GM21390 (cell line): ENCODE measurements at regions not wholly inside any gene's neighbourhood (a gene's known extent, or its start where the extent isn't known, plus 50 kb on each side); places are given as distances from the start of the nearest gene placed in this dataset.
"Not testable (repeated sequence)": the region's sequence is repeated elsewhere in the genome, so short reads cannot be mapped to it uniquely, and the experiment has no call there.

ENCODE experiments used
- ATAC-seq: cut with Tn5 transposase; IDR thresholded peaks from one replicate; pipeline ENCODE4 v1.9.1; 2021; ENCODE audit not compliant: unreplicated experiment

DNA sequence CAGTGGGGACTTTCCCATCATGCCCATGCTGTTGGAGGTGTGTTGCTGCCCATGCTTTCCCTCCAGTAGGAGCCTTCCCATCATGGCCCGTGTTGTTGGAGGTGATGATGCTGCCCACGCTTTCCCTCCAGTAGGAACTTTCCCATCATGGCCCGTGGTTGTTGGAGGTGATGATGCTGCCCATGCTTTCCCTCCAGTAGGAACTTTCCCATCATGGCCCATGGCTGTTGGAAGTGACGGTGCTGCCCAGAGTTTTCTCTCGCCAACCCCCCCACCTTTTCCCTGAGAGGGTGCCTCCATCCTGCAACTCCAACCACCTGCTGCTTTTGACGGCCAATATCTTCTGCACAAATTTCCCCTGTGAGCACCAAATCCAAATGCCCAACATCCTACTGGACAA is 205.7 kb downstream of the TOMM20 start:
- no peak for ATAC-seq

DNA sequence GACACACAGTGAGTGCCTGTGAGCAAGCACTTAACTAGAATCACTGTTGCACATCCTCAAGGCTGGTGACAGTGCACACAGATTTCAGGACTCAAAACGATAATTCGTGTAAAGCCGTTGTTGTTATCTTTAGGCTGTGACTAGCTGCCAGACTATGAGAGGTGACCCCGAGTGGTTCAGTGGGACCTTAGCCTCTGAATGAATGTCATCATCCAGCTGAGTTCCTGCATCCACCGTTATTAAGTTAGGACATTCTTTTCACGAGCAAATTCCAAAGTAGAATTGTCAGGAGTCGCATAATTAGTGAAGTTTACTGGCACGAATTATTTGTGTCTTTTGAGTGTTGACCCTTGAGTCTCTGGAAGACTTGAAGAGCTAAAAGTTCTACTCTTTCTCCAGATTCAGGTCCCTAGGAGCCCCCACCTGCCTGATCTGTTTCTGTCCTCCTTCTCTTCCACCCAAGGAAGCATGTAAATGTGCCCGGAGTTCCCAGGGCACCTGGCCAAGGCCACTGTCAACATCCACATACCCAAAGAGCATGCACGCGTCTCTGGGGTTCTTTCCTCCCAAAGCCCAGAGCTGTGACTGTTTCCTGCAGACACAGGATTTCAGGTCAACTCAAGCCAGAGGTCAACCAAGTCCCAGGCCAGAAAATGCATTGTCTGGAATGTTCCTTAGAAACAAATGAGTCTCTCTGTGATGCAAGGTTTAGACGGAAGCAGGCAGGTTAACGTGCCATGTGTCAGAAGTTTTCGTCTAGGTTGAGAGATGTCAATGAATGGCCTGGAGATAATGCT is 207.2 kb downstream of the TOMM20 start:
- no peak for ATAC-seq

DNA sequence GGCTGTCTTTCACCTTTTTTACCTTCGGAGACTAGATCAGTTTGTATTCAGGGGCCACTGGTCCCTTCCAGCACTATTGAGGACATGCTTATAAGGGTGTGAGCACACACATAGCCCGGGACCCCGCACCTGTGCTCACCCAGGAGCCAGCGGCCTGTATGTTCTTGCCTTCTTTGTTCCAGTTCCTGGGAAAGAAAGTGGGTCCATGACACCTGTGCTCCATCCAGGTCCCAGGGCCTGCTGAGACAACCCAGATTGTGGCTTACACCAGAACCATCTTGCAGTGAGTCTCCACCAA is 207.8 kb downstream of the TOMM20 start:
- ATAC-seq = no peak

- ATAC-seq = no peak
Observed at GRCh38 chr1:234920136-234920842, 208.3 kb downstream of the TOMM20 start.

DNA sequence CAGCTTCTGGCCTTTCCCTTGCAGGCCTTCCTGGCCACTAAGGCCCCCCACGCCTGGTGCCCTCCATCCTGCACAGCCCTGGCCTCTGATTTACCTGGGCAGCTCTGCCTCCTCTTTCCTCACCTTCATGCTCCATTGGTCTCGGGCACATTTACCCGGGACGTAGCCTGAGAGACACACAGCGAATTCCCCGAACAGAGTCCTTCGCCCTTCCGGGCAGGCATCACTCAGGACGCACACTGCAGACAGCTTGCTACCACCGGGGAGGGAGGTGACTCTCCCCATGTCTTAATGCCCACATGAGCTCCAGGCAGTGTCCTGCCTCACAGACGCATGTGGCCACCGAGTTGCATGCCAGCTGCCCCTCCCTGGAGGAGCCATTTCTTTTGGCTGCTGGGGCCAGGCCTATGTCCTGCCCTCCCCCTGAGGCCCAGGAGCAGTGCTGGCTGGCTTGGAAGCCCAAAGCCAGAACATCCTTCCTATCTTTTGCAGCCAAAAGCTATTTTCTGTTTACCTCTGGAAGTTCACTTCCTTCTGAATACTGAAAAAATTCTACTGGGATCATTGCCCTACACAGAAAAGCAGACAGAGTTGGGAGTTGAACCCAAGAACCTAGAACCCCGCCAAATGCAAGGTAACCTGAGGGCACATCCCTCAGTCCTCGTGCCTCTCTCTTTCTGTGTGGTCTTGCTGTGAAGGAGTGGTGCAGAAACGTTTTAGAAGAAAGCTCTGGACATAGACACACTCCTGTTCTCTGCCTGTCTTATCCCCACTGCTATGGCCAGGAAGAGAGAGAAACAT is 209.5 kb downstream of the TOMM20 start:
- no peak for ATAC-seq

GRCh38 chr1:234918181-234918841 is 210.3 kb downstream of the TOMM20 start:
- no peak for ATAC-seq

GRCh38 chr1:234917495-234918180 is 211.0 kb downstream of the TOMM20 start:
- no peak for ATAC-seq

GRCh38 chr1:234916840-234917239 is 211.8 kb downstream of the TOMM20 start:
- ATAC-seq = no peak

DNA sequence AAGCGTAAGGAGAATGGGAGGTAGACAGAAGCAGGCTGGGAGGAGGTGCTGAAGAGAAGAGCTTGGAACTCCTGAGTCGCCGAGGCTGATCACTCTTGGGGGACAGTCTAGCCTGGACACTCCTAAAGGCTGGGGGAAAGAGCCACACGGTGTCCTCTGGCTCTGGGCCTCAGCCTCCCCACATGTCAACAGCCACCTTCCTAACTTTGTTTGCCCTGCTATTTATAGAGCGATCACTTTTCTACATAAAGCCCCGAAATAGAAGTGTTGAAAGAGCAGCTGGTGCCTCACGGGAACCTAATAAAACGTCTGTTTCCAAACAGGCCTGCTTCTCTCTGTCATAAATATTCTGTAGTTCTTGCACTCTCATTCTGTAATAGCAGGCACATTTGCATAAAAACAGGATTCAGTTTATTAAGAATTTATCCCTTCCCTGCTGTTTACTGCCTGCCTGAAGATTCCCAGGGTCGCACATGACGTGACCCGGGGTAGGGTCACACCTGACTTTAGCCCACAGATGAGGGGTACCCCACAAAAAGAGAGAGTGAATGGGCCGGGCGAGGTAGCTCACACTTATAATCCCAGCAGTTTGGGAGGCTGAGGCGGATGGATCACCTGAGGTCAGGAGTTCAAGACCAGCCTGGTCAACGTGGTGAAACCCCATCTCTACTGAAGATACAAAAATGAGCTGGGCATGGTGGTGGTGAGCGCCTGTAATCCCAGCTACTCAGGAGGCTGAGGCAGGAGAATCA is 212.5 kb downstream of the TOMM20 start:
- no peak for ATAC-seq

- no peak for ATAC-seq
Observed at GRCh38 chr1:234914606-234915290, 213.9 kb downstream of the TOMM20 start.

GRCh38 chr1:234913771-234914170 is 214.9 kb downstream of the TOMM20 start:
- ATAC-seq = no peak

DNA sequence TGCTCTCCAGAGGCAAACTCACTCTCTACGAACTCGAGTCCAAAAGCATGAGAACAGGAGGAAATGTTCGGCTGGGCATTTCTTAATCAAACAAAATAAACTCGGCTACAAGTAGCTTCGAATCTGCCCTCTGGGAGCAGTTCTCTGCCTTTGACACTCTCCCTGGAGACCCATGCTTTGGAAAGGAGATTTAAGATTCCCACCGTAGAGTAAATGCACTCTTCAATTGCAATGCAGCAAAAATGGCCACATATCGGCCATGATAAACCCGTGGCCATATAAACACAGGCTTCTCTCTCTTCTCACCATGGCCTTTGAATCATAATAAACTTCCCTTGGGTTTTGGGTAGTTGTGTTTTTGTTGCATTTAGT is 215.4 kb downstream of the TOMM20 start:
- no peak for ATAC-seq

DNA sequence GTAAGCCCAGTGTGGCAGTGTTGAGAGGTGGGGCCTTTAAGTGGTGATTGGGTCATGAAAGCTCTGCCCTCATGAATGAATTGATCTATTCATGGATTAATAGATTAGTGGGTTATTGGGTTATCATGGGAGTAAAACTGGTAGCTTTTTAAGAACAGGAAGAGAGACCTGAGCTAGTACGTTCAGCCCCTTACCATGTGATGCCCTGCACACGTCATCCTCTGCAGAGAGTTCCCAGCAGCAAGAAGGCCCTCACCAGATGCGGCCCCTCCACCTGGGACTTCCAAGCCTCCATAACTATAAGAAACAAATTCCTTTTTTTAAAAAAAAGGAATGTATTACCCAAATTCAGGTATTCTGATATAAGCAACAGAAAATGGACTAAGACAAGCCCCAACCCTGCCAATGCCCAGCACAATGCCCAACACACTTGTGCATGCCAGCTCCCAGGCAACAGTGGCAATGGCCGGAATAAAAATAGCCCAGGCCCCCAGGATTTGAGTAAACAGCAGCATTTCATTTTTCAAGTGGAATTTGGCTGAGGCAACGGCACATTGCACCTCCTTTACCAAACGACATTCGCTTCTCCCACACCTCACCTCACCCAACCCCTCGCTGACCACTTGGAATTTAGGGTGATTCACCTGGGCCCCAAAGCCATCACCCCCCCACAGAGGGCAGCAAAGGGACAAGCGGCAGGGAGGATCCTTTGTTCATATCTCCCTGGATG is 215.9 kb downstream of the TOMM20 start:
- no peak for ATAC-seq

GRCh38 chr1:234911787-234912186 is 216.8 kb downstream of the TOMM20 start:
- ATAC-seq = no peak

- ATAC-seq = not testable (repeated sequence)
Observed at GRCh38 chr1:234911136-234911535, 217.5 kb downstream of the TOMM20 start.

DNA sequence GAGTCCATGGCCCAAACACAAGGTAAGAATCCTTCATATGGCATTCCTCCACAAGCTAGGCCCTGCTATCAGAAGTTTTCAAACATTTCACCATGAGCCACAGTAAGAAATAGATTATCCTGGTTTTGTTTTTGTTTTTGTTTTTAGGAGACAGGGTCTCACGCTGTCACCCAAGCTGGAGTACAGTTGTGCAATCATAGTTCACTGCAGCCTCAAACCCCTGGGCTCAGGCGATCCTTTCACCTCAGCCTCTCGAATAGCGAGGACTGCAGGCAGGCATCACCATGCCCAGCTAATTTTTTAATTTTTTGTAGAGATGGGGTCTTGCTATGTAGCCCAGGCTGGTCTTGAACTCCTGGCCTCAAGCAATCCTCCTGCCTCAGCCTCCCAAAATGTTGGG is 218.8 kb downstream of the TOMM20 start:
- no peak for ATAC-seq

DNA sequence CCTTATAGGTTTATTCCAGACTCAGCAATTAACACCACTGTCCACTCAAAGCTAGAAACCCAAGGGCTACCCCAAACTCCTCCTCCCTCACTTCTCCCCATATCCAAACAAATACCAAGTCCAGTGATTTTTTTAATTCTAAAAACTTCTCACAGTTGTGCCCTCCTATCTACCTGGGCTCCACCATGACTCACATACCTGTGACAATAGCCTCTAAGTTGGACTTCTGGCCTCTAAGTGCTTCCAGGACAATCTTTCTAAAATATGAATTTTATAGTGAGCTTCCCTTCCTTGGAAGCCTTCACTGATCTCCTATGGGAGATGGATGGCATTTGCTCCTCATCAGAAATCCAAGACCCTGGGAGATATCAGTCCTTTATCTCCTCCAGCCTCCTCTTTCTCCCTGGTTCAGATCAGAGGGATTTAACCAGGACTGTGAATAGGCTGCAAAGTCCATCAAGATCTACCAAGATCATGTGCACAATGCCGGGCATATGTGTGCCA is 219.3 kb downstream of the TOMM20 start:
- ATAC-seq = no peak

DNA sequence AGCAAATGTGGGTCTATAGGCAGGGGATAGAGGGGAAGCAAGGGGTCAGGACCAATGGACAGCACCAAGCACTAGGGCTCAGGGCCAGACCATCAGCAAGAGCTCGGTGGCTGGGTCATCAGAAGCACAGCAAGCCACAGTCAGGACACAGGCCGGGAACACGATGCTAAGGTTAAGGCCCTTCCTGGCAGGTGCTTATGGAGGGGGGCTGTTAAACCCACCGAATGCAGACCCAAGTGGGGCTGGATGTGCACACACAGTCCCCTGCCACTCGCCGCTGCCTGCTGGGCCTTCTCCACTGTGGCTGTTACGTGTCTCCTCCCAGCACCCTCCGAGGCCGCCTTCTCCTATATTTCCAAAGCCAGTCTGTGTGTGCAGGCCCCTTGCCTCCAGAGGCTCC is 220.1 kb downstream of the TOMM20 start:
- ATAC-seq = no peak

GRCh38 chr1:234907940-234908405 is 220.7 kb downstream of the TOMM20 start:
- ATAC-seq = no peak
